ENCODE measurements at regions not wholly inside any gene's neighbourhood (a gene's known extent, or its start where the extent isn't known, plus 50 kb on each side); places are given as distances from the start of the nearest gene placed in this dataset.

- BruUV-seq (replicated peaks), result no TSS peak
Observed at GRCh38 chr9:80326105-80326504, 754.3 kb downstream of the TLE4 start.

More at GRCh38 chr9:80326105-80326504, 754.3 kb downstream of the TLE4 start:
- no peak overlapping the region for H3K27ac ChIP-seq (ENCODE audit: insufficient read depth, low read depth, low read length)
- no peaks in the 10 kb centered on the region for H3K27me3 ChIP-seq (ENCODE audit: control insufficient read depth in 2 of 2, insufficient read depth in 2 of 2, low read length in 2 of 2)
- intact Hi-C loops (cut with micrococcal nuclease) (no loop called here), dilution Hi-C loops (cut with MboI; ENCODE audit: extremely low pct_ligation_motif_present, low sequenced_read_pairs) (no loop called here)
- H3K9me1 ChIP-seq (replicated peaks; ENCODE audit: control insufficient read depth, extremely low read depth, insufficient read depth, low read length), result no peaks in the 10 kb centered on the region
- FAIRE-seq (no peak), DNase-seq (ENCODE audit: low read depth, low spot score) (no peak)
- no peak overlapping the region for H3K4me3 ChIP-seq (replicated peaks in 1 of 3; ENCODE audit: insufficient read depth in 1 of 3, low read depth in 1 of 3, low read length in 3 of 3)
- no peaks in the 10 kb centered on the region for H4K20me1 ChIP-seq (replicated peaks; ENCODE audit: control insufficient read depth, extremely low read depth, insufficient read depth, low read length)
- H3K36me3 ChIP-seq (ENCODE audit: control insufficient read depth in 2 of 2, extremely low read depth in 1 of 2, insufficient read depth in 2 of 2, low read length in 2 of 2), result no peaks in the 10 kb centered on the region
- H3K4me1 ChIP-seq (ENCODE audit: control insufficient read depth, extremely low read depth, insufficient read depth, low read length), result no peaks in the 10 kb centered on the region
- POLR2A ChIA-PET, result no interaction called here
- no peak overlapping the region for H3K4me2 ChIP-seq (ENCODE audit: insufficient read depth, low read length)
- CTCF ChIA-PET, result no interaction called here
- TF ChIP-seq, protein P1, sequence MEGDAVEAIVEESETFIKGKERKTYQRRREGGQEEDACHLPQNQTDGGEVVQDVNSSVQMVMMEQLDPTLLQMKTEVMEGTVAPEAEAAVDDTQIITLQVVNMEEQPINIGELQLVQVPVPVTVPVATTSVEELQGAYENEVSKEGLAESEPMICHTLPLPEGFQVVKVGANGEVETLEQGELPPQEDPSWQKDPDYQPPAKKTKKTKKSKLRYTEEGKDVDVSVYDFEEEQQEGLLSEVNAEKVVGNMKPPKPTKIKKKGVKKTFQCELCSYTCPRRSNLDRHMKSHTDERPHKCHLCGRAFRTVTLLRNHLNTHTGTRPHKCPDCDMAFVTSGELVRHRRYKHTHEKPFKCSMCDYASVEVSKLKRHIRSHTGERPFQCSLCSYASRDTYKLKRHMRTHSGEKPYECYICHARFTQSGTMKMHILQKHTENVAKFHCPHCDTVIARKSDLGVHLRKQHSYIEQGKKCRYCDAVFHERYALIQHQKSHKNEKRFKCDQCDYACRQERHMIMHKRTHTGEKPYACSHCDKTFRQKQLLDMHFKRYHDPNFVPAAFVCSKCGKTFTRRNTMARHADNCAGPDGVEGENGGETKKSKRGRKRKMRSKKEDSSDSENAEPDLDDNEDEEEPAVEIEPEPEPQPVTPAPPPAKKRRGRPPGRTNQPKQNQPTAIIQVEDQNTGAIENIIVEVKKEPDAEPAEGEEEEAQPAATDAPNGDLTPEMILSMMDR (IDR thresholded peaks at IDR 0.05; ENCODE audit: extremely low read depth in 1 of 2, insufficient read depth in 1 of 2, low read depth in 1 of 2, low read length in 2 of 2), result no peak
- TF ChIP-seq POLR2A (IDR thresholded peaks at IDR 0.05; ENCODE audit: low read depth, low read length) (no peak), GATA2 (IDR thresholded peaks at IDR 0.05; ENCODE audit: insufficient read depth, insufficient read length, low read depth, low read length) (no peak), MYC (IDR thresholded peaks at IDR 0.05; ENCODE audit: low read depth, low read length) (no peak), JUN (IDR thresholded peaks at IDR 0.05; ENCODE audit: borderline replicate concordance, insufficient read depth, insufficient read length, low read depth) (no peak), EZH2 (IDR thresholded peaks at IDR 0.05; ENCODE audit: borderline replicate concordance, low read depth, low read length, severe bottlenecking) (no peak), FOS (IDR thresholded peaks at IDR 0.05; ENCODE audit: borderline replicate concordance, insufficient read depth, low read length) (no peak), MAX (IDR thresholded peaks at IDR 0.05; ENCODE audit: insufficient read depth, insufficient read length) (no peak)
- H3K9ac ChIP-seq (replicated peaks; ENCODE audit: extremely low read depth, insufficient read depth, low read length), result no peak overlapping the region
- H3K9me3 ChIP-seq (replicated peaks; ENCODE audit: control insufficient read depth, insufficient read depth, low read length), result no peaks in the 10 kb centered on the region
- H2AFZ ChIP-seq (ENCODE audit: low read depth, low read length), result no peak overlapping the region
- no peaks in the 10 kb centered on the region for H3K79me2 ChIP-seq (ENCODE audit: control insufficient read depth, insufficient read depth, low read length)
